ENCODE measurements at regions not wholly inside any gene's neighbourhood (a gene's known extent, or its start where the extent isn't known, plus 50 kb on each side); places are given as distances from the start of the nearest gene placed in this dataset.

DNA sequence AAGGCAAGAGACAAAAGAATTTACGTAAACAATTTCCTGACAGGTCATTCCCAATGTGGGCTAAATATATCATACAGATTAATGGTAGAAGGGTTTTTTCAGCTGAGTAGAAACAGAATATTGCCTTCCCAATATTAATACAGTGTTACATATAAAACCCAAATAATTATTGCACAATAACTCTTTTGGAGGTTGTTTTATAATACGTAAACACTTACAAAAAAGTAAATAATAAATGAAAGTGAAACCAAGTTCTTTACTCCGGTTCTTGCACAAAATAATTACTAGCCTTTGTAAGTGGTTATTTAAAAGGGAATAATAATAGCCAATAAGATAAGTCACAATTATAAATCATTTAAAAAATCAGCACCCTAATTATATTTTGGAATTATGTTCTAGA lies 118.6 kb upstream of the SSTR1 start:
- ATAC-seq (ENCODE audit: low FRiP score in 2 of 2) (no peak), DNase-seq (no peak)
- Histone ChIP-seq H3K36me3 (no peaks in the 10 kb centered on the region), H3K4me1 (peaks cover 3 to 8% (median 5%) of the 10 kb centered on the region in 4 donors), H3K27me3 (no peaks in the 10 kb centered on the region), H3K27ac (peak overlapping the region in 1 of 4 donors; percentile 13), H3K9me3 (peaks cover 5 to 13% (median 10%) of the 10 kb centered on the region in 4 donors), H3K4me3 (peak overlapping the region in 3 of 4 donors; percentile 6 to 42 (median 38))
- WGBS, 2 donors: 19 to 29% methylated on average over 3 of the region's 3 CpGs
- TF ChIP-seq EP300 (IDR thresholded peaks at IDR 0.05) (no peak), POLR2AphosphoS5 (IDR thresholded peaks at IDR 0.05) (no peak), POLR2A (IDR thresholded peaks at IDR 0.05) (no peak)

DNA sequence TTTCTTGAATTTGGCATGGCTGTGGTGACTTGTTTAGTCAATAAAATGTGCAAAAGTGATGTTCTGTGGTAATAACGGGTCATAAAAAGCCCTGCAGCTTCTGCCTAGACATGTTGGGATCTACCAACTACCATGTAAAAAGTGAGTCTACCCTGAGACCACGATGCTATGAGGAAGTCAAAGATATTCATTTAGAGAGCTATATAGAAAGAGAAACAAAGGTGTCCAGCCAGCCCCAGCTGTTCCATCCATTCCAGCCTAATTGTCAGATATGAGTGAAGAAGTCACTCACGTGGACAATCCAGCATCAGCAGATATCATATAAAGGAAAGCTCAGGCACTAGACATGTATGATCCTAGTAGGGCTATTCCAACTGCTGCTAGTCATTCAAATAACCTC lies 117.2 kb upstream of the SSTR1 start:
- 82 to 85% methylated on average over 3 of the region's 3 CpGs for WGBS, 2 donors
- no peak for ATAC-seq (ENCODE audit: low FRiP score in 2 of 2)
- H3K36me3 ChIP-seq: no peaks in the 10 kb centered on the region
- no peaks in the 10 kb centered on the region for H3K27me3 ChIP-seq
- DNase-seq: no peak
- H3K9me3 ChIP-seq: peaks cover 12 to 18% (median 17%) of the 10 kb centered on the region in 4 donors
- H3K4me1 ChIP-seq: peaks cover 3 to 8% (median 5%) of the 10 kb centered on the region in 4 donors
- TF ChIP-seq, protein P1, sequence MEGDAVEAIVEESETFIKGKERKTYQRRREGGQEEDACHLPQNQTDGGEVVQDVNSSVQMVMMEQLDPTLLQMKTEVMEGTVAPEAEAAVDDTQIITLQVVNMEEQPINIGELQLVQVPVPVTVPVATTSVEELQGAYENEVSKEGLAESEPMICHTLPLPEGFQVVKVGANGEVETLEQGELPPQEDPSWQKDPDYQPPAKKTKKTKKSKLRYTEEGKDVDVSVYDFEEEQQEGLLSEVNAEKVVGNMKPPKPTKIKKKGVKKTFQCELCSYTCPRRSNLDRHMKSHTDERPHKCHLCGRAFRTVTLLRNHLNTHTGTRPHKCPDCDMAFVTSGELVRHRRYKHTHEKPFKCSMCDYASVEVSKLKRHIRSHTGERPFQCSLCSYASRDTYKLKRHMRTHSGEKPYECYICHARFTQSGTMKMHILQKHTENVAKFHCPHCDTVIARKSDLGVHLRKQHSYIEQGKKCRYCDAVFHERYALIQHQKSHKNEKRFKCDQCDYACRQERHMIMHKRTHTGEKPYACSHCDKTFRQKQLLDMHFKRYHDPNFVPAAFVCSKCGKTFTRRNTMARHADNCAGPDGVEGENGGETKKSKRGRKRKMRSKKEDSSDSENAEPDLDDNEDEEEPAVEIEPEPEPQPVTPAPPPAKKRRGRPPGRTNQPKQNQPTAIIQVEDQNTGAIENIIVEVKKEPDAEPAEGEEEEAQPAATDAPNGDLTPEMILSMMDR (IDR thresholded peaks at IDR 0.05): no peak
- TF ChIP-seq POLR2A (IDR thresholded peaks at IDR 0.05) (no peak), EP300 (IDR thresholded peaks at IDR 0.05) (no peak), POLR2AphosphoS5 (IDR thresholded peaks at IDR 0.05) (no peak)
- H3K4me3 ChIP-seq: no peak overlapping the region
- no peak overlapping the region for H3K27ac ChIP-seq

DNA sequence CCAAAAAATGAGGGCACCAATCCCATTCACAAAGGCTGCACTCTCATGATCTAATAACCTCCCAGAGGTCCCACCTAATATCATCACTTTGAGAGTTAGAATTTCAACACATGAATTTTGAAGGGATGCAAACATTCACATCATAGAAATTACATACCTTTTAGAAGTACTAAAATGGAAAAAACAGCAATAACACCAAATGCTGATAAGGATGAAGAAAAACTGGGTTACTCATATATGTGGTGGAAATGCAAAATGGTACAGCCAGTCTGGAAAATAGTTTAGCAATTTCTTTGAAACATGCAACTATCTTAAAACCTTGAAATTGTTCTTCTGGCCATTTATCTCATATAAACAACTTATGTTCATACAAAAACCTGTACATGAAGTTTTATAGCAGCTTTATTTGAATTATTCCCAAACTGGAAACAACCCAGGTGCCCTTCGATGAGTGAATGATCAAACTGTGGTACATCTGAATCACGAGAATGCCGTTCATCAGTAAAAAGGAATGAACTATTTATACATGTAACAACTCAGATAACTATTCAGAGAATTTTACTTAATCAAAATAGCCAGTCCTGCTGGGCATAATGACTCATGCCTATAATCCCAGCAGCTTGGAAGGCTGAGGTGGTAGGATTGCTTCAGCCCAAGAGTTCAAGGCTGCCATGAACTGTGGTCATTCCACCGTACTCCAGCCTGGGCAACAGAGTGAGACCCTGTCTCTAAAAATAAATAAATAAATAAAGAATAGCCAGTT lies 109.4 kb upstream of the SSTR1 start:
- Histone ChIP-seq H3K9me3 (peaks cover 12 to 22% (median 17%) of the 10 kb centered on the region in 4 donors), H3K27ac (no peak overlapping the region), H3K4me3 (no peak overlapping the region), H3K4me1 (no peaks in the 10 kb centered on the region), H3K27me3 (no peaks in the 10 kb centered on the region), H3K36me3 (no peaks in the 10 kb centered on the region)
- no peak for TF ChIP-seq POLR2AphosphoS5 (IDR thresholded peaks at IDR 0.05)
- no peak for TF ChIP-seq POLR2A (IDR thresholded peaks at IDR 0.05)
- TF ChIP-seq, protein P1 (IDR thresholded peaks at IDR 0.05): no peak
- TF ChIP-seq EP300 (IDR thresholded peaks at IDR 0.05): no peak
- DNase-seq (no peak), ATAC-seq (ENCODE audit: low FRiP score in 2 of 2) (no peak)
- 88 to 89% methylated on average over 4 of the region's 4 CpGs for WGBS, 2 donors

- WGBS, 2 donors: 56 to 89% methylated on average over 1 of the region's 1 CpG
- H3K36me3 ChIP-seq: no peaks in the 10 kb centered on the region
- TF ChIP-seq POLR2A (IDR thresholded peaks at IDR 0.05) (no peak), POLR2AphosphoS5 (IDR thresholded peaks at IDR 0.05) (no peak), EP300 (IDR thresholded peaks at IDR 0.05) (no peak)
- TF ChIP-seq, protein P1 (IDR thresholded peaks at IDR 0.05): no peak
- H3K27ac ChIP-seq: no peak overlapping the region
- no peaks in the 10 kb centered on the region for H3K4me1 ChIP-seq
- H3K9me3 ChIP-seq: peaks cover 0 to 7% (median 2%) of the 10 kb centered on the region in 4 donors
- DNase-seq (no peak), ATAC-seq (ENCODE audit: low FRiP score in 2 of 2) (no peak)
- no peak overlapping the region for H3K4me3 ChIP-seq
- H3K27me3 ChIP-seq: no peaks in the 10 kb centered on the region
Measured at GRCh38 chr14:38101679-38102078, 106.0 kb upstream of the SSTR1 start.

- H3K27me3 ChIP-seq: no peaks in the 10 kb centered on the region
- TF ChIP-seq POLR2A (IDR thresholded peaks at IDR 0.05) (no peak), EP300 (IDR thresholded peaks at IDR 0.05) (no peak), POLR2AphosphoS5 (IDR thresholded peaks at IDR 0.05) (no peak)
- TF ChIP-seq, protein P1 (IDR thresholded peaks at IDR 0.05): no peak
- H3K9me3 ChIP-seq: peaks cover 0 to 8% (median 3%) of the 10 kb centered on the region in 4 donors
- DNase-seq: no peak
- H3K27ac ChIP-seq: no peak overlapping the region
- no peaks in the 10 kb centered on the region for H3K36me3 ChIP-seq
- no peaks in the 10 kb centered on the region for H3K4me1 ChIP-seq
- H3K4me3 ChIP-seq: no peak overlapping the region
- 84 to 92% methylated on average over 6 of the region's 6 CpGs for WGBS, 2 donors
- no peak for ATAC-seq (ENCODE audit: low FRiP score in 2 of 2)
Measured at GRCh38 chr14:38103542-38104225, 104.0 kb upstream of the SSTR1 start.

Data from upper lobe of left lung (tissue), 6 donors.